GM21447 (cell line): ENCODE measurements at regions not wholly inside any gene's neighbourhood (a gene's known extent, or its start where the extent isn't known, plus 50 kb on each side); places are given as distances from the start of the nearest gene placed in this dataset.

ENCODE experiments used
- ATAC-seq: cut with Tn5 transposase; IDR thresholded peaks from one replicate; pipeline ENCODE4 v1.9.1; 2021; ENCODE audit not compliant: unreplicated experiment

- ATAC-seq, result no peak
Measured at GRCh38 chr6:93574299-93574698, 154.9 kb upstream of the EPHA7 start.

- ATAC-seq, result no peak
Measured at GRCh38 chr6:93571346-93571745, 152.0 kb upstream of the EPHA7 start.

- ATAC-seq, result no peak
Measured at GRCh38 chr6:93568169-93568568, 148.8 kb upstream of the EPHA7 start.

- ATAC-seq, result no peak
Measured at GRCh38 chr6:93567164-93567563, 147.8 kb upstream of the EPHA7 start.

GRCh38 chr6:93566285-93566684 lies 146.9 kb upstream of the EPHA7 start:
- ATAC-seq, result no peak

- no peak for ATAC-seq
Measured at GRCh38 chr6:93562582-93562981, 143.2 kb upstream of the EPHA7 start.

- ATAC-seq, result no peak
Measured at GRCh38 chr6:93555292-93555691, 135.9 kb upstream of the EPHA7 start.

- ATAC-seq, result no peak
Measured at GRCh38 chr6:93554018-93554417, 134.7 kb upstream of the EPHA7 start.

- no peak for ATAC-seq
Measured at GRCh38 chr6:93550551-93551276, 131.4 kb upstream of the EPHA7 start.

GRCh38 chr6:93549868-93550267 lies 130.5 kb upstream of the EPHA7 start:
- no peak for ATAC-seq

- ATAC-seq, result no peak
Measured at GRCh38 chr6:93524671-93525451, 105.5 kb upstream of the EPHA7 start.

GRCh38 chr6:93523365-93523764 lies 104.0 kb upstream of the EPHA7 start:
- no peak for ATAC-seq

GRCh38 chr6:93516441-93516840 lies 97.1 kb upstream of the EPHA7 start:
- ATAC-seq, result no peak

GRCh38 chr6:93515736-93516135 lies 96.4 kb upstream of the EPHA7 start:
- no peak for ATAC-seq

- ATAC-seq, result no peak
Measured at GRCh38 chr6:93498713-93499112, 79.4 kb upstream of the EPHA7 start.

GRCh38 chr6:93496548-93496947 lies 77.2 kb upstream of the EPHA7 start:
- ATAC-seq, result no peak

GRCh38 chr6:93494057-93494456 lies 74.7 kb upstream of the EPHA7 start:
- ATAC-seq, result no peak

- no peak for ATAC-seq
Measured at GRCh38 chr6:93474733-93475179, 55.4 kb upstream of the EPHA7 start.

GRCh38 chr6:93471281-93471680 lies 51.9 kb upstream of the EPHA7 start:
- no peak for ATAC-seq
